ENCODE measurements at regions not wholly inside any gene's neighbourhood (a gene's known extent, or its start where the extent isn't known, plus 50 kb on each side); places are given as distances from the start of the nearest gene placed in this dataset.
A peak's percentile ranks its signal among the peaks of the same experiment; 100 is the strongest.
"Not testable (repeated sequence)": the region's sequence is repeated elsewhere in the genome, so short reads cannot be mapped to it uniquely, and the experiment has no call there.

GRCh38 chrX:35625714-35626113 is 172.4 kb upstream of the MAGEB16 start:
- H3K4me1 Mint-ChIP-seq (ENCODE audit: low read depth): no peaks in the 10 kb centered on the region
- Histone ChIP-seq H3K36me3 (ENCODE audit: insufficient read depth, low read length) (no peaks in the 10 kb centered on the region), H3K27me3 (ENCODE audit: control insufficient read depth in 1 of 2, insufficient read depth in 2 of 2, low read length in 2 of 2) (no peaks in the 10 kb centered on the region), H3K9me3 (ENCODE audit: control insufficient read depth in 1 of 2, insufficient read depth in 1 of 2, low read length in 2 of 2) (peaks cover 0 to 16% of the 10 kb centered on the region in 2 experiments), H3K4me3 (ENCODE audit: low read length) (no peak overlapping the region), H3K27ac (ENCODE audit: low read depth in 1 of 2, low read length in 2 of 2) (no peak overlapping the region), H3K4me1 (ENCODE audit: insufficient read depth, low read length) (no peaks in the 10 kb centered on the region)
- intact Hi-C loops (cut with DNase I, micrococcal nuclease): no loop called here
- H3K9me3 Mint-ChIP-seq: peaks cover 6% of the 10 kb centered on the region
- TF ChIP-seq CTCF (IDR thresholded peaks at IDR 0.05): no peak
- H3K27ac Mint-ChIP-seq: no peak overlapping the region
- no peak overlapping the region for H3K4me3 Mint-ChIP-seq
- ATAC-seq (ENCODE audit: poor library complexity): no peak
- no peaks in the 10 kb centered on the region for H3K36me3 Mint-ChIP-seq (ENCODE audit: low read depth)
- peak in 1 of 14 experiments; percentile 2 for DNase-seq
- ChIA-PET CTCF (no interaction called here), POLR2A (no interaction called here)
- no peaks in the 10 kb centered on the region for H3K27me3 Mint-ChIP-seq

GRCh38 chrX:35626124-35626523 is 172.0 kb upstream of the MAGEB16 start:
- Histone ChIP-seq H3K4me1 (ENCODE audit: insufficient read depth, low read length) (no peaks in the 10 kb centered on the region), H3K36me3 (ENCODE audit: insufficient read depth, low read length) (no peaks in the 10 kb centered on the region), H3K9me3 (ENCODE audit: control insufficient read depth in 1 of 2, insufficient read depth in 1 of 2, low read length in 2 of 2) (peaks cover 0 to 16% of the 10 kb centered on the region in 2 experiments), H3K27me3 (ENCODE audit: control insufficient read depth in 1 of 2, insufficient read depth in 2 of 2, low read length in 2 of 2) (no peaks in the 10 kb centered on the region), H3K4me3 (ENCODE audit: low read length) (no peak overlapping the region), H3K27ac (ENCODE audit: low read depth in 1 of 2, low read length in 2 of 2) (no peak overlapping the region)
- H3K27ac Mint-ChIP-seq: no peak overlapping the region
- no peaks in the 10 kb centered on the region for H3K36me3 Mint-ChIP-seq (ENCODE audit: low read depth)
- ATAC-seq (ENCODE audit: poor library complexity) (no peak), DNase-seq (no peak)
- POLR2A ChIA-PET: no interaction called here
- TF ChIP-seq CTCF (IDR thresholded peaks at IDR 0.05): no peak
- CTCF ChIA-PET: no interaction called here
- no peaks in the 10 kb centered on the region for H3K27me3 Mint-ChIP-seq
- H3K9me3 Mint-ChIP-seq: peaks cover 9% of the 10 kb centered on the region
- H3K4me1 Mint-ChIP-seq (ENCODE audit: low read depth): no peaks in the 10 kb centered on the region
- intact Hi-C loops (cut with DNase I, micrococcal nuclease): no loop called here
- H3K4me3 Mint-ChIP-seq: no peak overlapping the region

- H3K4me1 ChIP-seq (ENCODE audit: insufficient read depth, low read length); H3K4me3 Mint-ChIP-seq; H3K9me3 ChIP-seq (ENCODE audit: control insufficient read depth in 1 of 2, insufficient read depth in 1 of 2, low read length in 2 of 2); CTCF ChIA-PET; H3K27me3 Mint-ChIP-seq; H3K27ac Mint-ChIP-seq; H3K27ac ChIP-seq (ENCODE audit: low read depth in 1 of 2, low read length in 2 of 2); POLR2A ChIA-PET; H3K4me1 Mint-ChIP-seq (ENCODE audit: low read depth); H3K27me3 ChIP-seq (ENCODE audit: control insufficient read depth in 1 of 2, insufficient read depth in 2 of 2, low read length in 2 of 2); ATAC-seq (ENCODE audit: poor library complexity); H3K4me3 ChIP-seq (ENCODE audit: low read length); H3K9me3 Mint-ChIP-seq; H3K36me3 Mint-ChIP-seq (ENCODE audit: low read depth); DNase-seq; H3K36me3 ChIP-seq (ENCODE audit: insufficient read depth, low read length); intact Hi-C loops (cut with DNase I, micrococcal nuclease): not testable (repeated sequence)
Observed at GRCh38 chrX:35635971-35636370, 162.2 kb upstream of the MAGEB16 start.

GRCh38 chrX:35664833-35665232 is 133.3 kb upstream of the MAGEB16 start:
- H3K36me3 Mint-ChIP-seq (ENCODE audit: low read depth): no peaks in the 10 kb centered on the region
- no peaks in the 10 kb centered on the region for H3K27me3 Mint-ChIP-seq
- TF ChIP-seq CTCF (IDR thresholded peaks at IDR 0.05): no peak
- H3K4me3 Mint-ChIP-seq: no peak overlapping the region
- H3K4me1 Mint-ChIP-seq (ENCODE audit: low read depth): no peaks in the 10 kb centered on the region
- peaks cover 0 to 4% of the 10 kb centered on the region in 2 experiments for H3K9me3 ChIP-seq (ENCODE audit: control insufficient read depth in 1 of 2, insufficient read depth in 1 of 2, low read length in 2 of 2)
- CTCF ChIA-PET: interaction anchor here (1.1 kb wide), 1 partner anchor 16 kb away, joined by 3 read pairs; no protein-coding TSS in a partner anchor
- POLR2A ChIA-PET: no interaction called here
- H3K4me3 ChIP-seq (ENCODE audit: low read length): no peak overlapping the region
- DNase-seq (no peak), ATAC-seq (ENCODE audit: poor library complexity) (no peak)
- no peaks in the 10 kb centered on the region for H3K9me3 Mint-ChIP-seq
- no peaks in the 10 kb centered on the region for H3K36me3 ChIP-seq (ENCODE audit: insufficient read depth, low read length)
- intact Hi-C loops (cut with DNase I, micrococcal nuclease): no loop called here
- no peaks in the 10 kb centered on the region for H3K27me3 ChIP-seq (ENCODE audit: control insufficient read depth in 1 of 2, insufficient read depth in 2 of 2, low read length in 2 of 2)
- H3K27ac ChIP-seq (ENCODE audit: low read depth in 1 of 2, low read length in 2 of 2): no peak overlapping the region
- H3K27ac Mint-ChIP-seq: no peak overlapping the region
- no peaks in the 10 kb centered on the region for H3K4me1 ChIP-seq (ENCODE audit: insufficient read depth, low read length)

Data from CD4-positive, alpha-beta T cell (primary cell).